ENCODE measurements at regions not wholly inside any gene's neighbourhood (a gene's known extent, or its start where the extent isn't known, plus 50 kb on each side); places are given as distances from the start of the nearest gene placed in this dataset.
"Not testable (repeated sequence)": the region's sequence is repeated elsewhere in the genome, so short reads cannot be mapped to it uniquely, and the experiment has no call there.

DNA sequence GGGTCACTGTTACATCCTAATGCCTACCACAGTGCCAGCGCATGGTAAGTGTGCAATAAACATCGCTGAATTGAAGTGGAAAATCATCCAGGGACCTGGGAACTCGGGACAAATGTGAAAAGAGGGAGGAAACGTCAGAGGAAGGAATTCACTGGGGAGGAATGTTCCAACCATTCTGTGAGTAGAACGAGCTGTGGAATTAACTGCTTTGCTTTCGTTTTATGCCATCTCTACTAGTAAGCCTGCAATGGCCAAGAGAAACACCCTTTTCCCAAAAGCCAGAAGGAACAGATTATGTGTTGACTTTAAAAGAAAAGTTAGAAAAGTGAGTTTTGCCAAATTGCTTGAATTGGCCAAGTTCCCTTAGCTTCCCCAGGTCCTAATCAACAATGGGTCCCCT, 1044.9 kb downstream of the TYW1 start:
- Mint-ChIP-seq H3K36me3 (ENCODE audit: low read depth) (no peaks in the 10 kb centered on the region), H3K4me1 (ENCODE audit: low read depth) (no peaks in the 10 kb centered on the region), H3K27me3 (ENCODE audit: low read depth) (no peaks in the 10 kb centered on the region), H3K4me3 (ENCODE audit: low read depth) (no peak overlapping the region), H3K27ac (no peak overlapping the region), H3K9me3 (peaks cover 59% of the 10 kb centered on the region)
- no peak for DNase-seq (ENCODE audit: low spot score)
- intact Hi-C loops (cut with micrococcal nuclease), result no loop called here

DNA sequence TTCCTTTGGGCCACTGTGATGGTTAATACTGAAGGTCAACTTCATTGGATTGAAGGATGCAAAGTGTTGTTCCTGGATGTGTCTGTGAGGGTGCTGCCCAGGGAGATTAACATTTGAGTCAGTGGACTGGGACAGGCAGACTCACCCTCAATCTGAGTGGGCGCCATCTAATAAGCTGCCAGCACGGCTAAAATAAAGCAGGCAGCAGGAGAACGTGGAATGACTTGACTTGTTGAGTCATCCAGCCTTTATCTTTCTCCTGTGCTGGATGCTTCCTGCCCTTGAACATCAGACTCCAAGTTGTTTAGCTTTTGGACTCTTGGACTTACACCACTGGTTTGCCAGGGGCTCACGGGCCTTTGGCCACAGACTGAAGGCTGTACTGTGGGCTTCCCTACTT, 1046.9 kb downstream of the TYW1 start:
- H3K27ac Mint-ChIP-seq, result no peak overlapping the region
- H3K4me1 Mint-ChIP-seq (ENCODE audit: low read depth), result no peaks in the 10 kb centered on the region
- intact Hi-C loops (cut with micrococcal nuclease), result no loop called here
- peaks cover 55% of the 10 kb centered on the region for H3K9me3 Mint-ChIP-seq
- no peaks in the 10 kb centered on the region for H3K36me3 Mint-ChIP-seq (ENCODE audit: low read depth)
- H3K27me3 Mint-ChIP-seq (ENCODE audit: low read depth), result no peaks in the 10 kb centered on the region
- no peak overlapping the region for H3K4me3 Mint-ChIP-seq (ENCODE audit: low read depth)
- no peak for DNase-seq (ENCODE audit: low spot score)

DNA sequence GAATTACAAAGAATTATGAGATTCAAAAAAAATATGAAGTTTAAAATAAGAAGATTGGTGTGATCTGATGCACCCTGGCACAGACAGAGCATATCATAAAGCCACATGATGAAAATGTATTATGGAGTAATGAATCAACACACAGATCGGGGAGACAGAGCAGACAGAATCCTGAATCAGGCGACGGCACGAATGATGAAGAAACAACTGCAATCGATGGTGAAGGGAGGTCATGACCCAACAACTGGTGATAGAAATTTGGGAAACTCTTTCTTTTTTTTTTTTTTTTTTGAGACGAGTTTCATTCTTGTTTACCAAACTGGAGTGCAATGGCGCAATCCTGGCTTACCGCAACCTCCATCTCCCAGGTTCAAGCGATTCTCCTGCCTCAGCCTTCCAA, 1054.0 kb downstream of the TYW1 start:
- intact Hi-C loops (cut with micrococcal nuclease), result no loop called here
- no peak overlapping the region for H3K4me3 Mint-ChIP-seq (ENCODE audit: low read depth)
- H3K9me3 Mint-ChIP-seq, result peaks cover 27% of the 10 kb centered on the region
- H3K27me3 Mint-ChIP-seq (ENCODE audit: low read depth), result no peaks in the 10 kb centered on the region
- H3K36me3 Mint-ChIP-seq (ENCODE audit: low read depth), result no peaks in the 10 kb centered on the region
- H3K4me1 Mint-ChIP-seq (ENCODE audit: low read depth), result no peaks in the 10 kb centered on the region
- DNase-seq (ENCODE audit: low spot score), result no peak
- no peak overlapping the region for H3K27ac Mint-ChIP-seq

DNA sequence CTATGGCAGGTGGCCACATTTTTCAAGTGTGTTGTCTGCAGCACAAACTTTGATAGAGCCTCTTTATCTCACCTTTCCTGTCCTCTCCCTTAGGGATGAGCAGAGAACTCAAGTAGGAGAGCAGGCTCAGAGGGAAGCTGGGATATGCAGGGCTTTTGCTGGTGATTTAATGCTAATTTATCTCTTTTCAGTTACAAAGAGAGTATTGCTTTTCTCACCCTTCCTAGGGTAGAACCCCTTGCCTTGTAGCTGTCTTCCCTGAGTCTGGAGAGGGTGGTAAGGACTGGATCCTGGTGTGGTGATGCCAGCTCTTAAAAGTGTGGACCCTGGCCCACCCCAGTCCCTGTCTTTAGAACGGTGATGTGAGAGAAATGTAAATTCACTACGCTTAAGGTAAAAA, 1061.4 kb downstream of the TYW1 start:
- H3K4me1 Mint-ChIP-seq (ENCODE audit: low read depth), result no peaks in the 10 kb centered on the region
- no peaks in the 10 kb centered on the region for H3K27me3 Mint-ChIP-seq (ENCODE audit: low read depth)
- intact Hi-C loops (cut with micrococcal nuclease), result no loop called here
- no peaks in the 10 kb centered on the region for H3K36me3 Mint-ChIP-seq (ENCODE audit: low read depth)
- H3K27ac Mint-ChIP-seq, result no peak overlapping the region
- no peak overlapping the region for H3K4me3 Mint-ChIP-seq (ENCODE audit: low read depth)
- H3K9me3 Mint-ChIP-seq, result peaks cover 52% of the 10 kb centered on the region
- no peak for DNase-seq (ENCODE audit: low spot score)

DNA sequence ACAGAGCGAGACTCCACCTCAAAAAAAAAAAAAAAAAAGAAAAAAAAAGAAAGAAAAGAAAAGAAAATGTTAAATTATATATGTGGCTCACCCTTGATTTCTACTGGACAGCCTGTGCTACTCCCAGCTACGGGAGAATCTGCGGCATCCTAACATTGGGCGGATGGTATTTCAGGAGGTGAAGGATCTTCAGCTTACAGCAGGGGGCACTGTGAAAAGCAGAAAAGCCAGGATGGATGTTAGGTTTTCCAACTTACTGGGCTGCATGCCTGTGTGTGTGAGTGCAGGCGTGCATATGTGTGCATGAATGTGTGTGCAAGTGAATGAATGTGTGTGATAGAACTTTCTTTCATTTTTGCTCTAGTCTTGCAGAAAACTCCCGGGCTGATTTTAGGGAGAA, 1066.5 kb downstream of the TYW1 start:
- H3K4me3 Mint-ChIP-seq (ENCODE audit: low read depth), result no peak overlapping the region
- peaks cover 58% of the 10 kb centered on the region for H3K9me3 Mint-ChIP-seq
- no peaks in the 10 kb centered on the region for H3K27me3 Mint-ChIP-seq (ENCODE audit: low read depth)
- H3K27ac Mint-ChIP-seq, result no peak overlapping the region
- H3K36me3 Mint-ChIP-seq (ENCODE audit: low read depth), result no peaks in the 10 kb centered on the region
- intact Hi-C loops (cut with micrococcal nuclease), result no loop called here
- DNase-seq (ENCODE audit: low spot score), result no peak
- H3K4me1 Mint-ChIP-seq (ENCODE audit: low read depth), result no peaks in the 10 kb centered on the region

DNA sequence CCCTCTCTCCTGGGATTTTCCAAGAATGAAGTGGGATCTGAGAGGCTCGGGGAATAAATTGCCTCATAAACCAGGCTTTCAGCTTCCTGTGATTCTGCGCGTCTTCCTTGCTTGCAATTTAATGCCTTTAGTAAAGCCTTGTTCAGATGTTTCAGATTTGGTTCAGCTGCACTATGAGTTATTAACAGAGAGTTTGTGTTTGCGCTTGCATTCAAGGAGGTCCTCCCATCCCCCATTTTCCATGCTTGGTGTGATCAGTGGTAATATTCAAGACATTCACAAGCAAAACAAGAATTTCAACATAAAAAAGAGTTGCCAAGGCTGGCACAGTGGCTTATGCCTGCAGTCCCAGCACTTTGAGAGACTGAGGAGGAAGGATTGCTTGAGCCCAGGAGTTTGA, 1068.9 kb downstream of the TYW1 start:
- Mint-ChIP-seq H3K4me1 (ENCODE audit: low read depth) (no peaks in the 10 kb centered on the region), H3K4me3 (ENCODE audit: low read depth) (no peak overlapping the region), H3K9me3 (peaks cover 44% of the 10 kb centered on the region), H3K27ac (no peak overlapping the region), H3K36me3 (ENCODE audit: low read depth) (no peaks in the 10 kb centered on the region), H3K27me3 (ENCODE audit: low read depth) (no peaks in the 10 kb centered on the region)
- DNase-seq (ENCODE audit: low spot score), result no peak
- intact Hi-C loops (cut with micrococcal nuclease), result no loop called here

DNA sequence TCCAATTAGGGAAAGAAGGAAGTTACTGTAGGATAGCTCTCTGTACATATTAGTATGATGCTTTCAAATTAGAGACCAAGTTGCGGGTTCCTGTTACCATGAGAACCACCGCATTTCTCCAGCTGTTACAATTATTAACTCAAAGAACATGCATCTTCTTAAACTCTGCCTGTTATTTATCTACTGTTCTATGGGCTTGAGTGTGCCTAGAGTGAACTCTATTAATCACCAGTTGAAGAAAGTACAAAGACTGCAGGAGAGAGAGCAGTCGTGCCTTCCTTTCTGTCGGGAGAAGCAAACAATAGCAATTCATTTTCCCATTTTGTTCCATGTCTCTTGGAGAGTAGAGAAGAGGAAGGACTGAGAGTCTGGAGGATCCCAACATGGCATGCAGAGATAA, 1071.2 kb downstream of the TYW1 start:
- no peaks in the 10 kb centered on the region for H3K4me1 Mint-ChIP-seq (ENCODE audit: low read depth)
- H3K27ac Mint-ChIP-seq, result no peak overlapping the region
- DNase-seq (ENCODE audit: low spot score), result no peak
- no peaks in the 10 kb centered on the region for H3K36me3 Mint-ChIP-seq (ENCODE audit: low read depth)
- no peaks in the 10 kb centered on the region for H3K27me3 Mint-ChIP-seq (ENCODE audit: low read depth)
- H3K9me3 Mint-ChIP-seq, result peaks cover 45% of the 10 kb centered on the region
- H3K4me3 Mint-ChIP-seq (ENCODE audit: low read depth), result no peak overlapping the region
- intact Hi-C loops (cut with micrococcal nuclease), result no loop called here

DNA sequence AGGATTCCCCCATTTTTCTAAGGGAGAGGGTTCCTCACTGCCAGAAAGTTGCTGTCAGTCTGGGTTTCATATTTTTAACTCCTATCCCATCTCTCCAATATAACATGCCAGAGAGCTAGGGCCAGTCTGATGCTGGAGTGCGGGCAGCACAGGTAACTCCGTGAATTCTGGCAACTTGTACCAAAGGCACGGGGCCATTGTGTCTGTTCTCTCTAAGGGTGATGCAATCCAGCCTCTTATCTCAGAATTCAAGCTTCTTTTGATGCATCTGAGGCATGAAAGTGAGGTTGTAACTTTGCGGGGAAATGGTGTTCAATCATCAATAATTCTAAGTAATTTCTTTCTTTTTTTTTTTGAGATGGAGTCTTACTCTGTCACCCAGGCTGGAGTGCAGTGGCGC, 1074.4 kb downstream of the TYW1 start:
- DNase-seq (ENCODE audit: low spot score), result no peak
- Mint-ChIP-seq H3K9me3 (peaks cover 48% of the 10 kb centered on the region), H3K36me3 (ENCODE audit: low read depth) (no peaks in the 10 kb centered on the region), H3K4me3 (ENCODE audit: low read depth) (no peak overlapping the region), H3K27ac (no peak overlapping the region), H3K4me1 (ENCODE audit: low read depth) (no peaks in the 10 kb centered on the region), H3K27me3 (ENCODE audit: low read depth) (no peaks in the 10 kb centered on the region)
- intact Hi-C loops (cut with micrococcal nuclease), result no loop called here

DNA sequence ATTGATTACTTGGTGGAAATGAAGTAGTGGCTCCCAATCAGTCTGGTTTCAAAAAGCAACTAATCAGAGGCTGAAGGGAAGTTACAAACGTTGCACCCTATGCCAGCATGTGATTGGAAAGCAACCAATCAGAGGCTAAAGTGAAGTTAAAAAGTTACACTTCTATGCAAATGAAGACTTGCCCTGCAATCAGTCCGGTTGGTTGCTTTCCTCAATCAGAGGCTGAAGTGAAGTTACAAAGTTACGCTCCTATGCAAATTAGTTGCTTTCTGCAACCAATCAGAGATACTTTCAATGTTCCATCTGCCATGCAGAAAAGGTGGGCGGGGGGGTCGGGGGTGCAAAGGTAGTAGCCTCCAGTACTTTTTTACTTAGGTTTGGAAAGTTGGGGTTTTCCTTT, 1077.1 kb downstream of the TYW1 start:
- H3K36me3 Mint-ChIP-seq (ENCODE audit: low read depth), result no peaks in the 10 kb centered on the region
- H3K9me3 Mint-ChIP-seq, result peaks cover 57% of the 10 kb centered on the region
- no peaks in the 10 kb centered on the region for H3K27me3 Mint-ChIP-seq (ENCODE audit: low read depth)
- no peaks in the 10 kb centered on the region for H3K4me1 Mint-ChIP-seq (ENCODE audit: low read depth)
- H3K4me3 Mint-ChIP-seq (ENCODE audit: low read depth), result no peak overlapping the region
- intact Hi-C loops (cut with micrococcal nuclease), result no loop called here
- DNase-seq (ENCODE audit: low spot score), result no peak
- no peak overlapping the region for H3K27ac Mint-ChIP-seq

DNA sequence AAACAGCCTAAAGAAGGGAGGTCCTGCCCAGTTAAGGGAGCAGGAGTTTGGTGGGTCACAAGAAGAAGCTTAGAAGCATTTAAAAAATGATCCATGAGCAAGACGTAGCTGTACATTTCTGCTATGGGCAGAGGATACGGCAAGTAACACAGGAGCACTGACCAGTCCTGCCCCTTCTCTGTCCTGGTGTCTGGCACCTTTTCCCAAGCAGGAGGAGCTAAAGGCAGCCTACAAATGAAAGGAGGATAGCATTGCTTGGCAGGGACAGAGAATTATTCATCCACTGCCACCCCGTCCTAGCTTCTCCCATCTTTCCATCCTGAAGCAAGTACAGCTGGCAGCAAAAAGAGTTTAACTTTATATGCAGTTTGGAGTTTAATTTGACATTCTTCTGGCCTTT, 1077.6 kb downstream of the TYW1 start:
- Mint-ChIP-seq H3K27me3 (ENCODE audit: low read depth) (no peaks in the 10 kb centered on the region), H3K36me3 (ENCODE audit: low read depth) (no peaks in the 10 kb centered on the region), H3K9me3 (peaks cover 58% of the 10 kb centered on the region), H3K4me1 (ENCODE audit: low read depth) (no peaks in the 10 kb centered on the region), H3K27ac (no peak overlapping the region), H3K4me3 (ENCODE audit: low read depth) (no peak overlapping the region)
- intact Hi-C loops (cut with micrococcal nuclease), result no loop called here
- no peak for DNase-seq (ENCODE audit: low spot score)

DNA sequence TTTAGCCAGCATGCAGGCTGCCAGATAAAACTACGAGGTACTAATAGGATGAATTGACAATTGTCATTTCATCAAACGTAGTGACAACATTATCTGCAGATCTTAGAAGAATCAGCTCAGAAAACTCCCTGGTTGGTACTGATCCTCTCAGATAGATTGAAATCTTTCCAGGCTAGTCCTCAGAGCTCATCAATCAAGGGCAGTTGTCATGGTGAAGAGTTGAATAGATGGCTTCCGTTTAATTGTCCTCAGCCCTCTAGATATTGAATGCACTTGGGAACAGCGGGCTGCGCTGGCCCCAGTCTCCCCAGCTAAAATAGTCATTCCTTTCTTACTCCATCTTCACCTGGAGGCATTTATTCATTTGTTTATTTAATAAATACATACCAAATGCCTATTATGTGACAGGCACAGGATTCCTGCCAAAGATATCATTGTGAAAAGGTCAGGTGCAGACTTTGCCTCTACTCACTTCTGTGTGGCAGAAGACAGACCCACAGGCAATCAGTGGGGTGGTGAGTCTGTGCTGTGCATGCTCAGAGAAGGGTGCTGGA, 1081.6 kb downstream of the TYW1 start:
- H3K4me3 Mint-ChIP-seq (ENCODE audit: low read depth), result no peak overlapping the region
- H3K27ac Mint-ChIP-seq, result no peak overlapping the region
- peaks cover 2% of the 10 kb centered on the region for H3K36me3 Mint-ChIP-seq (ENCODE audit: low read depth)
- peaks cover 63% of the 10 kb centered on the region for H3K9me3 Mint-ChIP-seq
- no peak for DNase-seq (ENCODE audit: low spot score)
- no peaks in the 10 kb centered on the region for H3K27me3 Mint-ChIP-seq (ENCODE audit: low read depth)
- H3K4me1 Mint-ChIP-seq (ENCODE audit: low read depth), result no peaks in the 10 kb centered on the region
- intact Hi-C loops (cut with micrococcal nuclease), result no loop called here

DNA sequence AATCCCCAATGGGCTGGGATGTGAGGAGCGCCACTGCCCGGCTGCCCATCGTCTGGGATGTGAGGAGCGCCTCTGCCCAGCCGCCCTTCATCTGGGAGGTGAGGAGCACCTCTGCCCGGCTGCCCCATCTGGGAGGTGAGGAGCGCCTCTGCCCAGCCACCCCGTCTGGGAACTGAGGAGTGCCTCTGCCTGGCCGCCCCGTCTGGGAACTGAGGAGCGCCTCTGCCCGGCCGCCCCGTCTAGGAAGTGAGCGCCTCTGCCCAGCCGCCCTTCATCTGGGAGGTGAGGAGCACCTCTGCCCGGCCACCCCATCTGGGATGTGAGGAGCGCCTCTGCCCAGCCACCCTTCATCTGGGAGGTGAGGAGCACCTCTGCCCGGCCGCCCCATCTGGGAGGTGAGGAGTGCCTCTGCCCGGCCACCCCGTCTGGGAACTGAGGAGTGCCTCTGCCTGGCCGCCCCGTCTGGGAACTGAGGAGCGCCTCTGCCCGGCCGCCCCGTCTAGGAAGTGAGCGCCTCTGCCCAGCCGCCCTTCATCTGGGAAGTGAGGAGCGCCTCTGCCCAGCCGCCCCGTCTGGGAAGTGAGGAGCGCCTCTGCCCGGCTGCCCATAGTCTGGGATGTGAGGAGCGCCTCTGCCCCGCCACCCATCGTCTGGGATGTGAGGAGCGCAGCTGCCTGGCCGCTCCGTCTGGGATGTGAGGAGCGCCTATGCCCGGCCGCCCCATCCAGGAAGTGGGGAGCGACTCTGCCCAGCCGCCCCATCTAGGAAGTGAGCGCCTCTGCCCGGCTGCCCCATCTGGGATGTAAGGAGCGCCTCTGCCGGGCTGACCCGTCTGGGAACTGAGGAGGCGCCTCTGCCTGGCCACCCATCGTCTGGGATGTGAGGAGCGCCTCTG, 1085.7 kb downstream of the TYW1 start:
- H3K4me1 Mint-ChIP-seq (ENCODE audit: low read depth); H3K36me3 Mint-ChIP-seq (ENCODE audit: low read depth); DNase-seq (ENCODE audit: low spot score); H3K27me3 Mint-ChIP-seq (ENCODE audit: low read depth); H3K27ac Mint-ChIP-seq; intact Hi-C loops (cut with micrococcal nuclease); H3K4me3 Mint-ChIP-seq (ENCODE audit: low read depth): not testable (repeated sequence)
- H3K9me3 Mint-ChIP-seq, result peaks cover 64% of the 10 kb centered on the region

DNA sequence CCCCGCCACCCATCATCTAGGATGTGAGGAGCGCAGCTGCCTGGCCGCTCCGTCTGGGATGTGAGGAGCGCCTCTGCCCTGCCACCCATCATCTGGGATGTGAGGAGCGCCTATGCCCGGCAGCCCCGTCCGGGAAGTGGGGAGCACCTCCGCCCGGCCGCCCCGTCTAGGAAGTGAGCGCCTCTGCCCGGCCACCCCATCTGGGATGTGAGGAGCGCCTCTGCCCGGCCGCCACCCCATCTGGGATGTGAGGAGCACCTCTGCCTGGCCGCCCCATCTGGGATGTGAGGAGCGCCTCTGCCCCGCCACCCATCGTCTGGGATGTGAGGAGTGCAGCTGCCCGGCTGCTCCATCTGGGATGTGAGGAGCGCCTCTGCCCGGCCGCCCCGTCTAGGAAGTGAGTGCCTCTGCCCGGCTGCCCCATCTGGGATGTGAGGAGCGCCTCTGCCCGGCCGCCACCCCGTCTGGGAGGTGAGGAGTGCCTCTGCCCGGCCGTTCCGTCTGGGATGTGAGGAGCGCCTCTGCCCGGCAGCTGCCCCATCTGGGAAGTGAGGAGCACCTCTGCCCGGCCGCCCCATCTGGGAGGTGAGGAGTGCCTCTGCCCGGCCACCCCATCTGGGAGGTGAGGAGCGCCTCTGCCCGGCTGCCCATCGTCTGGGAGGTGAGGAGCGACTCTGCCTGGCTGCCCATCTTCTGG, 1086.5 kb downstream of the TYW1 start:
- H3K9me3 Mint-ChIP-seq, result peaks cover 62% of the 10 kb centered on the region
- intact Hi-C loops (cut with micrococcal nuclease); H3K4me3 Mint-ChIP-seq (ENCODE audit: low read depth); H3K27ac Mint-ChIP-seq; DNase-seq (ENCODE audit: low spot score); H3K27me3 Mint-ChIP-seq (ENCODE audit: low read depth); H3K36me3 Mint-ChIP-seq (ENCODE audit: low read depth); H3K4me1 Mint-ChIP-seq (ENCODE audit: low read depth): not testable (repeated sequence)
